H7 (cell line): ENCODE measurements at regions not wholly inside any gene's neighbourhood (a gene's known extent, or its start where the extent isn't known, plus 50 kb on each side); places are given as distances from the start of the nearest gene placed in this dataset.

Source experiments
- DNase-seq: peaks from one replicate; pipeline ENCODE4 v3.0.0; 2012
- H3K27me3 ChIP-seq: 2 replicates; pipeline ENCODE4 v1.6.0; 2011; ENCODE audit warnings: mild to moderate bottlenecking, low read length; ENCODE audit not compliant: control insufficient read depth, insufficient read depth
- H3K36me3 ChIP-seq: replicated peaks from 2 replicates; pipeline ENCODE4 v1.5.1; 2011; ENCODE audit warnings: low read length; ENCODE audit not compliant: control insufficient read depth, insufficient read depth
- H3K4me3 ChIP-seq: 2 replicates; pipeline ENCODE4 v1.5.1; 2011; ENCODE audit warnings: low read depth, mild to moderate bottlenecking, control low read depth, low read length, moderate library complexity; ENCODE audit not compliant: insufficient read depth

DNA sequence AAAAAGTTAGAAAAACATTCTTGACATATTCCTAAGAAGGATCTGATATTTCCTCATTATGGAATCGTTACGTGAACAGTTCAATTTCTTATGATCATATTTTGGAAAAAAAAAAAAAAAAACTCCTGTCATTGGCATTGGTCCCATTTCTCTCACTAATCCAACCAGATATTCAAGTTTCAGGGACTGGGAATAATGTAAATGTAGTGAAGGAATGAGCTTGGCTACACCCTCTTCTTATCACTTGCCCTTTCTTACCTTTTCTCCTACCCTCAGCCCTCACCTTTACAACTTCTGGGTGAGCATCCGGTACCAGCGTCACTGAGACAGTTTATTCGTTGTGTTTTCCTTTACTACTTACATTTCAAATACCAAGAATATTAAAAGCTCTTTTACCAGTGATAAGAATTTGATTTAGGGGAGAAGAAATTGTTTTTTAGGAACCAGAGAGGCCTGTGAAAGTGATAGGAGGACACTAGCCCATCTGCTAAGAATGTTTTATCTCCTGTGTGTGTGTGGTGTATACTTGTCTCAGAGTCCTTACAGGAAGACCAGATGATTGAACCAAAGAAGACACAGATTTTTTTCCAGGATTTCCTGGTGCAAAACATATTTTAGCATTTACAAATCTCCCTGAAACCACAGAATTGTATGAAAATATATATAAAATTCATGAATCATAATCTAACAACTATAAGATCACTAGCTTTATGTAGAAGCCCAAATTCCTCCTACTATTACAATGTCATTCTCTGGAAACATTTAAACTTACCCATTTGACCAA is 946.7 kb downstream of the ZPLD1 start:
- no peak overlapping the region for H3K4me3 ChIP-seq
- no peaks in the 10 kb centered on the region for H3K27me3 ChIP-seq
- DNase-seq: no peak
- no peaks in the 10 kb centered on the region for H3K36me3 ChIP-seq

DNA sequence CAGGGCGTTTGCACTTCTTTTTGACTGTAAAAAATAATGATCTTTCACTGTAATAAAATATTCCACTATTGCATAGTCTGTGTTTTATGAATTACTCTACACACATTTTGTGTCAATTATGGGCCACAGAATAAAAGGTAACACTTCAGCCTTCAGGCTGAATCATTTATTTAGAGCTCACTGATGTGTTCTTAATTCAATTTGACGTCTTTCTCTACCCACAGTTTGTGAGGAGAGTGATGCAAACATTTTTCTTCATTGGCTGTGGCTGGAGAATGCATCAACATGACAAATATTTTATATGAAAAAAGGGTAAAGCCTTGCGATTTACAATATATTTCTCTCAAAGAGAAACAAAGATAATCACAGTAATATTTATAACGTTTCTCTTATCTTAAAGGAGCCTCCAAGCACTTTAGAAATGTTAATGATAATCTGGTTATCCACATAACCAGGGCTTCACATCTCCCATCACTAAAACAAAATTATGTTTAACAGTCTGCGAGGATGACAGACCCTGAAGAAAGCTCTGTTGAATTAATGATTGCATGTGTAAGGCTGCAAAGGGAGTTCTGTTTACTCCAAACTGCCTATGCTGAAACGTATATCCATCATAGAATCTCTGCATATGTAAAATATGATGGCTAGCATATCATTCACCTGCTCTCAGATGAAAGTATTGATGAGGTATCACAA is 951.3 kb downstream of the ZPLD1 start:
- DNase-seq: no peak
- Histone ChIP-seq H3K4me3 (no peak overlapping the region), H3K27me3 (no peaks in the 10 kb centered on the region), H3K36me3 (no peaks in the 10 kb centered on the region)

DNA sequence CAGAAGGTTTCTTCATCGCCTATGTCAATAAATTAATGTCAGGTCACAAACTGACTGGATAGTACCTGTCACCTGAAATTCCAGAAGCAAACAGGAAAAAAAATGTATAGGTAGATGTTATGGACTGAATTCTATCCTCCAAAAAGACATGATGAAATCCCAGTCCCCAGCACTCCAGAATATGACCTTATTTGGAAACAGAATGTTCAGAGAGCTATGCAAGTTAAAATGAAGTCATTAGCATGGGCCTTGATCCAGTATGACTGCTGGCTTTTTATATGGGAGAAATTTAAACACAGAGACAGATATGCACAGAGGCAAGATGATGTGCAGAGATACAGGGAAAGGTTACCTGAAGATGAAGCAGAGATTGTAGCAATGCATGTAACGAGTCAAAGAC is 953.4 kb downstream of the ZPLD1 start:
- no peak for DNase-seq
- no peaks in the 10 kb centered on the region for H3K27me3 ChIP-seq
- no peak overlapping the region for H3K4me3 ChIP-seq
- no peaks in the 10 kb centered on the region for H3K36me3 ChIP-seq

DNA sequence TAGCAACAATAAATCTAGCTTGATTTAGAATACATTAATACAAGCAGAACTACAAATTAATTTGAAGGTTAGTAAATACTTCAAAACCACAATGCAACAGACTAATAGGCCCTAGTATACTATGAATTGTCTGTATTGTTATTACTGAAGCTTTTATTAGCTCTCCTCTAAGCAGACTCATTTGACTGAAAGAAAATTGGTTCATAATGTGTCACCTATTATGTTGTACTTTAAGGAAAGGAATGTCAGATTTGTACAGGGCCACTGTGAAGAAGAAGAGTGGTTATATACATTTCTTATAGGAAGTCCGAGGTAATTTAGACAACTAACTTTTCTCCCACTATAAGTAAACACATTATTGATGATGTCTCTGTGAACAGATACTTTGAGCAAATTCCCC is 954.5 kb downstream of the ZPLD1 start:
- H3K36me3 ChIP-seq: no peaks in the 10 kb centered on the region
- no peaks in the 10 kb centered on the region for H3K27me3 ChIP-seq
- no peak for DNase-seq
- no peak overlapping the region for H3K4me3 ChIP-seq

DNA sequence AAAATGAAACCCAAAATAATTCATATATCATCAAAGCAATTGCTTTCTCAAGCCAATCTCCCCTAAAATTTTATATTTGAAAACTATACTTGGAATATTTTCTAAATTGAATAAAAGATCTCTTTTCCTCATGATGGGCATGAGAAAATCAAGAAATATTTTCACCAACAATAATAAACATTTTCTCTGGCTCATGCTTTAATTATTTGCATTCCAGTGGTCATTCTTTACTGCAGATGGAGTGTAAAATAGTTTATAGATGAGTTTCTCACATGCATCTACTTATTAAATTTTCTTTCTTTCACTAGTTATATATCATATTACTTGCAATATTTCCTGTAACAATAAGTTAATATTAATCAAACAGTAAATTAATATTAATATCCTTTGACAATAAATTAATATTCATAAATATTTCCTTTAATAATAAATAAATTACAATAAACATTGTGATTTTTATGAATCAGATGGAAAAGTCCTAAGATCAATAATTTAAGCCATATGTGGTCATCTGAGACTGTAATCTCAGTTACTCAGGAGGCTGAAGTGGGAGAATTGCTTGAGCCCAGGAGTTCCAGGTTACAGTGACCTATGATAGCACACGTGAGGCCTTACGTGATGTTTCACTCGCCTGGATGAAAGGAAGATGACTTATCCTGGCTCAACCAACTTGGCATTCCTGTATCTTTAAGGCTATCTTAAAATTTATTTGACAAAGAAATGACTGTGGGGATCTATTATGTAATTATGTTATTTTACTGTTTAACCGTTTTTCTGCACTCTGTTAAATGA is 958.8 kb downstream of the ZPLD1 start:
- DNase-seq: no peak

DNA sequence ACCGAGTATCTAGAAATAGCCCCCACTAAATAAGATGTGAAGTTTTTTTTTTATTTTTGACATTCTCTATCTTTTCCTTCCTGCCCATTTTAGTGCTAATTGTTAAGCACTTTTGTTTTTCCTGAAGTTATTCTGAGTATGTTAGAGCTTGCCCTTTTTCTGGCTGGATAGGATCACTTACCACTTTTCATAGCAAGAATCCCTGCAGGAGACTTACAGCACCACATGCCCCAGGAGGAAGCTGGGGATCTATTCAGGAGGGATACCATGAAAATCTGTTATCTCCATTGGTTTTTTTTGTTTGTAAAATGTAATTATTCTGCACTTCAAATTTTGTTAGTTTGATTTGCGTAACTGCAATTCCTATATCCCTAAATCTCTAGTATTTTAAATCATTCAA is 968.4 kb downstream of the ZPLD1 start:
- Histone ChIP-seq H3K36me3 (no peaks in the 10 kb centered on the region), H3K27me3 (no peaks in the 10 kb centered on the region), H3K4me3 (no peak overlapping the region)
- DNase-seq: peak; percentile 10

More for the DNA sequence above, 958.8 kb downstream of the ZPLD1 start:
- Histone ChIP-seq H3K36me3 (no peaks in the 10 kb centered on the region), H3K27me3 (no peaks in the 10 kb centered on the region), H3K4me3 (no peak overlapping the region)

DNA sequence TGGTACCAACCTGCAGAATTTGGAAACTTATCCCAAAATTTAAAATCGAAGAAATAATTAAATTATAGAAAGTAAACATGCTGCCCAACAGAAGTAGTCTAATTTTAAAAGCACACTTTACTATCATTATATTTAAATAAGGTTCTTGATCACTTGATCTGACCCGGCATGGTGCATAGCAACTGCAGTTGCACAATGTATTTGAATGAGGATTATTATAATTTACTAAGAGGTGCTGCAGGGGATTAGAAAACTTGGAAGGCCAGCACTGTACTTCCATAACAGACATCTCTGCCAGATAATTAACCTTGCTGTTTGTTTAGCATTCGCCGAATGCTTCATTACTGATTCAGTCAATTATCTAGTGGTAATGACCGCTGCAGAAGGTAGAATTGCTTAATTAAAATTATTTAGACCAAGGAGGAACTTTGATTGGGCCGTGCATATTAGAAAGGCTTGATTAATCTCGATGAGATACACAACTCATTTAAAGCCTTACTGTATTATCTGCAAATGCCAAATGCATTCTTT is 971.6 kb downstream of the ZPLD1 start:
- H3K36me3 ChIP-seq: no peaks in the 10 kb centered on the region
- no peak for DNase-seq
- H3K27me3 ChIP-seq: no peaks in the 10 kb centered on the region
- H3K4me3 ChIP-seq: no peak overlapping the region

DNA sequence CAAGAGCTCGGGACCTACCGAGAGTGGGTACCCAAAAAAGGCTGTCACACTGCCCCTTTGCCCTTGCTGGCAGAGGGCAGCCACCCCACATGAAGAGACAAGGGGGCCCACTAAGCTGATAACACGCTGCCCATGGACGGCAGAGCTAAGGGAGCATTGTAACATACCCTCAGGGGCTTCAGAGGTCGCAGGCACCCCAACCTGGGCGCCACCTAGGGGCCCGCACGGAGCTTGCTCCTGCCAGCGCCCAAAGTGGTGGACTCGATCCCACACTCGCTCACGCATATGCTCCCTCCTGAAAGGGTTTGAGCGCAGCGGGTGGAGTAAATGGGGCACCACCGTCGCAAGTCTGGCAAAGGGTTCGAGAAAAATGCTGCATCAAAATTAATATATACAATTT is 975.4 kb downstream of the ZPLD1 start:
- DNase-seq: peak; percentile 18
- Histone ChIP-seq H3K4me3 (no peak overlapping the region), H3K27me3 (no peaks in the 10 kb centered on the region), H3K36me3 (no peaks in the 10 kb centered on the region)

DNA sequence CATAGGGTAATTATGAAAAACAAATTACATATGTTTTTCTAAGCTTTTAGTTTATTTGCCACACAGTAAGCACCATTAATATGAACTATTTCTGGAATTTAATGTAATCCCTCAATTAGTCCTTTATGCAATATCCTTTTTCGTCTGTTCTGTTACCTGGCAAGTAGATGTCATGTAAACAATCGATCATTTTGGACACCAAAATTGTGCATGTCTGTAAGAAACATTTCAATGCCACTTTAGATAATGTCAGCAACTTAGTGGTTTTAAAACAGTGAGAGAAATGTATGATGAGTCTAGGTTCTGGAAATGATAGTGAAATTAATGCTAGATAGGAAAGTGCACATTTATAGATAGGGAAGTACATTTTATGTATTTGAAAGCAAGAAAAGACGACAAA is 986.6 kb downstream of the ZPLD1 start:
- DNase-seq: no peak
- Histone ChIP-seq H3K27me3 (no peaks in the 10 kb centered on the region), H3K4me3 (no peak overlapping the region), H3K36me3 (no peaks in the 10 kb centered on the region)

DNA sequence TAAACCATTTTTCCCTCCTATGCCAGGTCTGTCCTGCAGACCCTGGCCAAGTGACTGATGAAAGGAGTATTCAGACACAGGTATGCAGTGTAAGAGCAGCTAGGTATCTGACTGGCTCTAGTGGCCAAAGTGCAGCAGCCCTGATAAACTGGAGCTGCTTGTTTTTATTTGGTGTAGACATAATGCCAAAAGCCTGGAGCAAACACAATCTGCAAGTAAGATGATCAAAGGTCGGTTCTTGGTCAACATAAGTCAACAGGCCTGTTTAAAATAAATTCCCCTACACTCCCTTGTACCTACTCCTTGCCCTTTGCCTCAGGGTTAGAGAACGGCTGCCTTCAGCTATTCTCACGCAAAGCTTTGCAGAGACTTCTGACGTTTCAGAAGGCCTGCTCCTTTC is 1003.1 kb downstream of the ZPLD1 start:
- no peaks in the 10 kb centered on the region for H3K27me3 ChIP-seq
- no peaks in the 10 kb centered on the region for H3K36me3 ChIP-seq
- DNase-seq: no peak
- no peak overlapping the region for H3K4me3 ChIP-seq

DNA sequence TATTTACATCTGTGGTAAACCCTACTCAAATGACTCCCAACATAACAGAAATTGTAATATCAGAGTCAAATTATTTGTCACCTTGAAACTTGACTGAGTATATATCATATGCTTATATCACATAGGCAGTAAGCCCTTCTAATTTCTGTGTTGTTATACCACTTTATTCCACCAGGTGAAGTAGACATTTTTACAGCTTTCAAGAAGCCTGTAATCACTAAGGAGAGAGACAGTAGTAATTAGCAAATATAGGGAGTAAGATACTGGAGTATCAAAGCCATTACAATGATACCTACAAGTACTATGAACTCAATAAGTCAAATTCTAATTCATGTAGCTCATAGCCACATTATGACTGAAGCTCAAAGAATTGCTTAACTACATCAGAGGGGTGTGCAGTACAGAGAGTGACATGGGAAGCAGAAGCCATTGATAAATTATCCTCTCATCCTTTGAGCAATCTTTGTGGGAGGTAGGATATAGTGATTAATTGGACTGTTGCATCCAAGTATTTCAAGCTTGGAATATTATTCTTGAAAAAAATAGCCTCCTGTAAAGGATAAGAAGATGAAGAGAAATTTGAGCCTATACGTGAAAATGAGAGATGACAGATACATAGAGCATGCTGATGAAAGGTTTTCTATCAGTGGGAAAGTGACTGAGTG is 1005.9 kb downstream of the ZPLD1 start:
- peak; percentile 4 for DNase-seq
- Histone ChIP-seq H3K4me3 (no peak overlapping the region), H3K27me3 (no peaks in the 10 kb centered on the region), H3K36me3 (no peaks in the 10 kb centered on the region)

DNA sequence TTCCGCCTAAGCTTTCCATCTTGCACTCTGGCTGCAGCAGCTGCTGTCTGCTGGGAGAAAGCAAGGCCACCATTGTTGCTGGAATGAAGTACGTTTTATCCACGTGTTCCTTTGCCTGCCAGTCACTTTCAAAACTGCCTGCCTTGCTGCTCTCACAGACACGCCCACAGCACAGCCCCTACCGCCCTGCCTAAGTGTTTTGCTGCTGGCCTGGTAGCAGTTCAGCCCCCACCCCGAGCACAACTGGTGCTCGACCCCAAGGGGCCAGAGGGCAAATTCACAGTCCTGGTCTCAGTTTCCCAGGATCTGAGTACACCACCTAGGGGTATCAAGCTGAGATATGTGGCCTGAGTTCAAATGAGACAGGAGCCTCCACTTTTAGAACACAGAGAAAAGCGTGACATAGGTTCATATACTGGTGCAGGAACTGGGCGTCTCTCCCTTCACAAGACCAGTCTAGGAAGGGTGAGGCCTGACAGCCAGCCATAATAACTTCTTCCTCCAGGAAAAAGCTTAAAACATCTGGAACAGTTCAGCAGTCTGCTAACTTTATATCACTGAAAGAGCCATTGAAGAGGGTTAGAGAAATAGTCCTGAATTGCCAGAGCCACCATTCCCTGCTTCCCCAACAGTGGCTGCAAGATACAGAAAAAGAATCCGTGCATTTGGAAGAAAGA is 1012.3 kb downstream of the ZPLD1 start:
- no peak for DNase-seq
- Histone ChIP-seq H3K27me3 (no peaks in the 10 kb centered on the region), H3K4me3 (no peak overlapping the region), H3K36me3 (no peaks in the 10 kb centered on the region)

DNA sequence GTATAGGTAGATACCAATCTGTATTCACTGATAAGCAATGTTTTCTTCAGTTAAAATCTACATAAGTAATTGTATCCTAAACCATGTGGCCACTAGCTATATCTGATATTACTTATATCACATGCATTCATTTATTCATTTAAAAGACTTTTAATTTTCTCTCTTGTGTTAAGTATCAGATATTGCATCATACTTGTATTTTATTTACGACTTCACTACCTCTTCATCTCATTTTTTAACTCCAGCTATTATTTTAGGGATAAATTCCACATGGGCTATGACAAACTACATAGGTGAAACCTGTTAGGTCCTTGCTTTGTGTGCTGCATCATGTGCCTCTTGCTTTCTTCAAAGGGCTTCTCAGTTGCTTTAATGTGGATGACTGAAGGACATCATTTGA is 1018.3 kb downstream of the ZPLD1 start:
- DNase-seq: no peak
- Histone ChIP-seq H3K27me3 (no peaks in the 10 kb centered on the region), H3K4me3 (no peak overlapping the region), H3K36me3 (no peaks in the 10 kb centered on the region)

DNA sequence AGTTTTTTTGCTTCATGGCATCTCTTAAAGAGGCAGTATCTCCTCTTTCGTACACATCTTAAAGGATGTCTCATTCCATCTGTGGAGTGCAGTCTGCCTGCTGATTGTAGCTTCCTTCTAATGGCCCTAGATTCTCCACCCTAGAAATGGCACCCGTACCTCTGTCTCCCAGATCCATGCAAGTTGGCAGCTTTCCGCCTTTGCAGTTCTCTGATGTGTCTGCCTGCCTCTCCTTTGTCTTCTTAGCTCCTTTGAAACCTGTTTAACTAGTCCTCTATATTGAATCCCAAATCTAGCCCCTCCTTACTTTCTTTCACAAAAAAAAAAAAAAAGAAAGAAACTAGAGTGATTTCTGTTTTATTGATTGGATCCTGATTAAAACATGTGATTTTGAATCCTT is 1025.0 kb downstream of the ZPLD1 start:
- no peaks in the 10 kb centered on the region for H3K36me3 ChIP-seq
- DNase-seq: peak; percentile 1
- H3K4me3 ChIP-seq: no peak overlapping the region
- no peaks in the 10 kb centered on the region for H3K27me3 ChIP-seq
